Neutrophil (primary cell): ENCODE measurements at regions not wholly inside any gene's neighbourhood (a gene's known extent, or its start where the extent isn't known, plus 50 kb on each side); places are given as distances from the start of the nearest gene placed in this dataset.

ENCODE experiments used
- H3K27ac ChIP-seq: fragments of 200-600 bp; sonication (generic); 2 replicates; pipeline ENCODE4 v1.5.1; 2016; ENCODE audit warnings: mild to moderate bottlenecking, moderate library complexity
- H3K27me3 ChIP-seq: fragments of 200-600 bp; sonication (generic); 2 replicates; pipeline ENCODE4 v1.6.0; 2016; ENCODE audit warnings: mild to moderate bottlenecking
- H3K36me3 ChIP-seq: fragments of 200-600 bp; sonication (generic); 2 replicates; pipeline ENCODE4 v1.5.1; 2017
- H3K4me1 ChIP-seq, 2 experiments: fragments of 200-600 bp in 1 of 2; sonication (generic) in 1 of 2; 1 replicate in 1 of 2; 2 replicates in 1 of 2; pipeline versions ENCODE4 v1.5.1 to v1.6.1; 2013 to 2016; ENCODE audit warnings: low read depth in 1 of 2, low read length in 1 of 2, mild to moderate bottlenecking in 1 of 2, moderate library complexity in 1 of 2; ENCODE audit not compliant: control insufficient read depth in 1 of 2, insufficient read depth in 1 of 2
- H3K4me3 ChIP-seq, 2 experiments: fragments of 200-600 bp in 1 of 2; sonication (generic) in 1 of 2; 1 replicate in 1 of 2; 2 replicates in 1 of 2; pipeline ENCODE4 v1.5.1; 2013 to 2016; ENCODE audit warnings: low read depth in 1 of 2, low read length in 1 of 2, mild to moderate bottlenecking in 1 of 2, moderate library complexity in 1 of 2
- H3K9me3 ChIP-seq: fragments of 200-600 bp; sonication (generic); 2 replicates; pipeline ENCODE4 v1.5.1; 2016
- CTCF ChIP-seq: fragments of 200-600 bp; sonication (generic); IDR thresholded peaks from 2 replicates; pipeline ENCODE4 v1.5.1; 2016; ENCODE audit warnings: antibody characterized with exemption

- no peaks in the 10 kb centered on the region for H3K36me3 ChIP-seq
- peaks cover 17 to 22% of the 10 kb centered on the region in 2 experiments for H3K4me1 ChIP-seq
- no peak for TF ChIP-seq CTCF
- no peaks in the 10 kb centered on the region for H3K27me3 ChIP-seq
- no peaks in the 10 kb centered on the region for H3K9me3 ChIP-seq
- no peak overlapping the region for H3K4me3 ChIP-seq
- H3K27ac ChIP-seq: no peak overlapping the region
Observed at GRCh38 chr1:56433056-56433577, 146.2 kb downstream of the PLPP3 start.

- H3K9me3 ChIP-seq: no peaks in the 10 kb centered on the region
- H3K27ac ChIP-seq: no peak overlapping the region
- H3K27me3 ChIP-seq: no peaks in the 10 kb centered on the region
- peaks cover 17 to 22% of the 10 kb centered on the region in 2 experiments for H3K4me1 ChIP-seq
- no peak for TF ChIP-seq CTCF
- H3K36me3 ChIP-seq: no peaks in the 10 kb centered on the region
- no peak overlapping the region for H3K4me3 ChIP-seq
Observed at GRCh38 chr1:56432166-56432971, 147.0 kb downstream of the PLPP3 start.

GRCh38 chr1:56430141-56430839 lies 149.1 kb downstream of the PLPP3 start:
- Histone ChIP-seq H3K4me3 (no peak overlapping the region), H3K36me3 (no peaks in the 10 kb centered on the region), H3K9me3 (no peaks in the 10 kb centered on the region), H3K4me1 (peaks cover 15 to 21% of the 10 kb centered on the region in 2 experiments), H3K27ac (no peak overlapping the region), H3K27me3 (no peaks in the 10 kb centered on the region)
- no peak for TF ChIP-seq CTCF

- Histone ChIP-seq H3K4me3 (no peak overlapping the region), H3K27ac (no peak overlapping the region), H3K27me3 (no peaks in the 10 kb centered on the region), H3K9me3 (no peaks in the 10 kb centered on the region), H3K36me3 (no peaks in the 10 kb centered on the region), H3K4me1 (peaks cover 25 to 31% of the 10 kb centered on the region in 2 experiments)
- no peak for TF ChIP-seq CTCF
Observed at GRCh38 chr1:56429288-56429687, 150.1 kb downstream of the PLPP3 start.

DNA sequence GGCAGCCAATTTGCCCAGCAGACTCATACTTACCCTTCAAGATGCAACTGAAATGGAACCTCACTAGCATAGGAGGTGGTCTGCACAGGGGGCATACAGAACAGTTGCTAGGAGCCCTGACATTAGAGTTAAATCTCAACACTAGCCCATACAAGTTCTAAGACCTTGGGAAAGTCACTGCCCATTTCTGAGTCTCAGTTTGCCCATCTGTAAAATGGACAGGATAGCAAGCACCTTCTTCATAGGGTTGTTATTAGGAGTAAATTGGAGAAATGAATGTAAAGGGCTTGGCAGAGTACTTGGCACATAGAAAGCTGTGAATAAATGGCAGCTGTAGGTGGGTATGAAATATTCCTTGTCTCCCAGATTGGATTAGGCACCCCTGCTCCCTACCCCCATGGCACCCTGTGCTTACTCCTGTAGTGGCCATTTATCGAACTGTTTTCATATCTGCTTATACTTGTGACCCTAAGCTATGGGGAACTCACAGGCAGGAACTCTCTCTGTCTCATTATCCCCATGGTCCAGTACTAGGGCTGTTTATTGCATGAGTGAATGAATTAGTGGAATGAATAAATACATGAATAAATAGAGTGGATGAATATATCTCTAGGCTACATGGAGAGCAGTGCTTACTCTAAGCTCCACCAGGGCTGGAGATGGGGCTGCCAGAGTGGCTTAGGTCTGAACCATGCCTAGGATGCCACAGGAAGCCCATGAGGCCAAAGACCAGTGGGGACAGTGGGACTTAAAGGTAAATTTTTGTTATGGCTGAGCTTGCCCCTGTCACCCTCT lies 152.6 kb downstream of the PLPP3 start:
- Histone ChIP-seq H3K9me3 (no peaks in the 10 kb centered on the region), H3K4me1 (peaks cover 40 to 41% of the 10 kb centered on the region in 2 experiments), H3K4me3 (no peak overlapping the region), H3K27me3 (no peaks in the 10 kb centered on the region), H3K36me3 (no peaks in the 10 kb centered on the region), H3K27ac (no peak overlapping the region)
- no peak for TF ChIP-seq CTCF
